GM12873 (cell line): ENCODE measurements at regions not wholly inside any gene's neighbourhood (a gene's known extent, or its start where the extent isn't known, plus 50 kb on each side); places are given as distances from the start of the nearest gene placed in this dataset.

Experiments
- TF ChIP-seq, protein P1 (sequence below): IDR thresholded peaks from 2 replicates; pipeline ENCODE4 v1.5.1; 2012; ENCODE audit warnings: low read depth, mild to moderate bottlenecking, moderate library complexity, low read length, control low read depth; ENCODE audit not compliant: insufficient read depth; ENCODE audit errors: missing control alignments

DNA sequence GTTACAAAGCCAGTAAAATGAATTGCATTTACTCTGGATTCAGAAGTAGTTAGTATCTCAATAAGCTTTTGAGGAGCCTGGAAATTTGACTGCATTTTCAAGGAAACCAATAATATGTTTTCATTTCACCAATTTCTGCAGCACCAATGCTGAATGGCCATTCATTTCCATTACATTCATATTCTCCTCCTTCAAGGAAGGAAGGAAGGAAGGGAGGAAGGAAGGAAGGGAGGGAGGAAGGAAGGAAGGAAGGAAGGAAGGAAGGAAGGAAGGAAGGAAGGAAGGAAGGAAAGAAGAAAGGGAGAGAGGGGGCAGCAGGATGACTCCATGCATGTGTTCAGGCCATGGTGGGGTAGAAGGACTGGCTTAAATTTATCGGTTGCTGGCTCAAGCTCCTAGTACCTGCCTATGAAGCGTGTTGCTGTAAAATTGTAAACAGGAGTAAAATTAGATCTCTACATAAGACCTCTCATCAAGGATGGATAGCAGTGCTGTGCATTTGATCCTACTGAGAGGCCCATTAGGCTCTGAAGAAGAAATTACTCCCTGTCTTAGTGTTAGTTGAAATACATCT lies 498.8 kb upstream of the TNC start:
- TF ChIP-seq, protein P1, sequence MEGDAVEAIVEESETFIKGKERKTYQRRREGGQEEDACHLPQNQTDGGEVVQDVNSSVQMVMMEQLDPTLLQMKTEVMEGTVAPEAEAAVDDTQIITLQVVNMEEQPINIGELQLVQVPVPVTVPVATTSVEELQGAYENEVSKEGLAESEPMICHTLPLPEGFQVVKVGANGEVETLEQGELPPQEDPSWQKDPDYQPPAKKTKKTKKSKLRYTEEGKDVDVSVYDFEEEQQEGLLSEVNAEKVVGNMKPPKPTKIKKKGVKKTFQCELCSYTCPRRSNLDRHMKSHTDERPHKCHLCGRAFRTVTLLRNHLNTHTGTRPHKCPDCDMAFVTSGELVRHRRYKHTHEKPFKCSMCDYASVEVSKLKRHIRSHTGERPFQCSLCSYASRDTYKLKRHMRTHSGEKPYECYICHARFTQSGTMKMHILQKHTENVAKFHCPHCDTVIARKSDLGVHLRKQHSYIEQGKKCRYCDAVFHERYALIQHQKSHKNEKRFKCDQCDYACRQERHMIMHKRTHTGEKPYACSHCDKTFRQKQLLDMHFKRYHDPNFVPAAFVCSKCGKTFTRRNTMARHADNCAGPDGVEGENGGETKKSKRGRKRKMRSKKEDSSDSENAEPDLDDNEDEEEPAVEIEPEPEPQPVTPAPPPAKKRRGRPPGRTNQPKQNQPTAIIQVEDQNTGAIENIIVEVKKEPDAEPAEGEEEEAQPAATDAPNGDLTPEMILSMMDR = no peak

DNA sequence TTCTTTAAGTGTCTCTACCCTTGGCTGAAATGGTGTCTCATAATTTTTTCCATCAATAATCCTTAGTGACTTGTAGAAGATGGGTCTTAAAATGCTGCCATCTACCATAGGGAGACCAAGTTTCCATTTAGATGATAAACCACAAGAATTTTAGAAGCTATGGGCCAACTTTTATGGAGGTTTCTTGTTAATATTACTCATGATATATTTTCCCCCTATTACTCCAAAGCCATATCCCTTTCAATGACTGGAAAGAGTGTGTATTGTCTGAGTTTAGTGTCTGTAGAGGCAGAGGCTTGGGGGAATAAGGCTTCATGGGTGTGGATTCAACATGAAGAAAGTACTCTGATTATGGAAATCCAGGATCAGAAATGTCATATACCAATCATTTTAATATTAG lies 507.3 kb upstream of the TNC start:
- TF ChIP-seq, protein P1 = no peak

DNA sequence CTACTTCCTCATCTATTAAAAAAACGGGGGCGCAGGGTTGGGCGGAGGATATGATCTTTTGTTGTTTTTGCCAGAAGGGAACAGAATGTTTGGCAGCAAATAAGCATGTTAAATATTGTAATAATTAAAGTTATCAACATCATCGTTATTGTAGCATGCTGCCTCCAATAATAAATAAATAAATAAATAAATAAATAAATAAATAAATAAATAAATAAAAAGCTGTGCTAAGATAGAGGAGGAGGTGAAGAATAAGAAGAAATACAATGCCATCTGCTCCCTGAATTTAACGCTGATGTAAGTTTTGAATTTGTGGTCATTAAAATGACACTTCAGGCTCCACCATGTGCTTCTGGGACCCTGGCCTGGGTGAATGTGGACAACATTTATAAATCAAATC lies 508.0 kb upstream of the TNC start:
- TF ChIP-seq, protein P1 = no peak

DNA sequence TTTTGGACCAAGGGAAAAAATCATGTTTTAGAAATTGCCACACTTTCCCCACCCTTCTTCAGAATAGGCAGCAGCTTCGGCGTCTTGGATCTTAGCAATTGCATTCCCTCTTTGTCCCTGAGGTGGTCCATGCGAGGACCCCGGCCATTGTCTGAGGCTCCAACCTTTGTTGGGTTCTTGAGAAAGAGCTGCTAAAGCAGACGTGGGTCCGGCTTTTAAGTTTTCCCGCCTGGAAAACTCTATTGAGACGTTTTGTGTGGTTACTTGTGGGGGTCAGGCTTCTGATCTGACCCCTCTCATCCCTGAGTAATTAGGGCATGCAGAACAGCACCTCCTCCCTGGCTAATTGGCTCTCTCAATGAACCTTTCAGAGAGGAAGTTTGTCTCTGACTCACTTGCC lies 509.6 kb upstream of the TNC start:
- TF ChIP-seq, protein P1 = no peak

DNA sequence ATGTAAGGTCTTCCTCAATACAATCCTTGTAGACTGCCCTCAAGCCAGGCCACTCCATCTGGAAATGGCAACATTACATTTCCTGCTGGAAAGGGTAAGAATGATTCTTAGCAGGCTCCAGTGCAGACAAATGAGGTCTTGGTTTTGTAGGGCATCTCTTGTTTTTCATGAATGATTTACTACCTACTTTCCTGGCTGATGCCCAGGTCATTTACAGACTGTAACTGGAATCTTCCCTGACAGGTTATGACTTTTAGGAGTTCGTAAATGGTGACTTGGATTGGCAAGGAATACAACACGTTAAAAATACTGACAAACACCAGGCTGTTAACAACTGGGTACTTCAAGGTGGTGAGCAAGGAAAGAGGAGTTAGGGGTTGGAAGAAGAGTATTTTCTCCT lies 510.5 kb upstream of the TNC start:
- TF ChIP-seq, protein P1 = no peak

DNA sequence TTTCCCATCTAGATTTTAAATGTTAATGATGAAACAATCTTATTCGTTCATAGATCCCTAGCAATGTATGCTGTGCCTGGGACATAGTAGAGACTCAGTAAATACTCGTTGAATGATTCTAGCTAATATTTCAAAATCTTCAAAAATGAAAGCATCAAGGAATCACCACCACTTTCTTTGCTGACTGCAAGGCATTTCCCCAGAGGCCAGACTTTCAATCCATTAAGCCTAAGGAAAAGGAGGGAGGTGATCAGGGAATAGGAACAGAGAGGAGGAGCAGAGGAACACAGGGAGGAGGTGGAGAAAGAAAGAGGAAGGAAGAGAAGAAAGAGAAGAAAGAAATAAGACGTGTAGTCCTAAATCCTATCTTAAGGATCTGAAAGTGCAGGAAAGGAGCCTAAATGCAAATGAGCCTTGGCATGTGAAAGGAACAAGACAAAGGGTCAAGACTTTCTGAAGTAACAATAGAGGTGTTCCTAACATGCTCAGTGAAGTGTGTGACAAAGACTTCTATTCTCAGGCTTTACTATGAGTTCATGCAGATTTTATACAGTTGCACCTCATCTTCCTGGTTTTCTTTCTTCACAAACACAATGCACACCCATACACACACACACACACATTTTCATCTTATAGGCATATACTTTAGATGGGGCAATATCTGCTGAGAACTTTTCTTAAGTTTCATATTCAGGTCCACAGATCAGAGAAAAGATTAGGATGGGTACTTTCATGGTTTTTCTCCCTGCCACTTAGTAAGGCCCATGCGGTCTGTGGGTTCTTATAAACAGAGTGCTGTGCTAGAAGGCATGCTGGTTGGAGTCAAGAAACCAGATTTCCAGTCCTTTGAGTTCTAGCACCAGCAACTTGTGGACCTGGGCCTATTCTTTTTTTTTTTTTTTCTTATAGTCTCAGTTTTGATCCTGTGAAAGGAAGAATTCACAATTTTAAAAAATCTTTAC lies 512.2 kb upstream of the TNC start:
- TF ChIP-seq, protein P1 = no peak

DNA sequence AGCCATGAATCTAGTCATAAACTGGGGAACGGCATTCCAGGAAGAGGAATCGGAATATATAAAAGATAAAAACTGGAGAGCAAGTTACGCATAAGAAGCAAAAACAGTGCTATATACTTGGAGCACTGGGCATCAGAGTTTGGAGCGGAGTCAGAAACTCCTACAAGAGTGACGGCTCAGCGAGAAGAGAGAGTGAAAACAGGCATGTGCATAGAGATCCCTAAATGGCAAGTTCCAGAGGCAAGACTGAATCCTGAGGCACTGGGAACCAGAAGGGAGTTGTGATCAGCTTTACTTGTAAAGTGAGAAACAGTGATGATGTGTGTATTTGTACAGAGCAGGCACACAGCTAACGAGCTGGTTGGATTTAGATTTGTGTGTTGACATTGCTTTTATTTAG lies 514.4 kb upstream of the TNC start:
- TF ChIP-seq, protein P1 = no peak
